ENCODE measurements at regions not wholly inside any gene's neighbourhood (a gene's known extent, or its start where the extent isn't known, plus 50 kb on each side); places are given as distances from the start of the nearest gene placed in this dataset.

GRCh38 chr16:51072591-51072990 is 78.5 kb downstream of the SALL1 start:
- Histone ChIP-seq H3K9ac (ENCODE audit: low read depth, low read length) (no peak overlapping the region), H3K4ac (ENCODE audit: low read depth, low read length) (no peak overlapping the region), H3K56ac (ENCODE audit: extremely low read depth, insufficient read depth, low read length) (no peak overlapping the region), H2BK120ac (ENCODE audit: low read depth, low read length) (no peak overlapping the region), H3K27ac (ENCODE audit: insufficient read depth, low read length) (no peak overlapping the region), H2AFZ (replicated peaks; ENCODE audit: low read length, poor library complexity) (no peak overlapping the region), H2AK9ac (replicated peaks; ENCODE audit: low read depth, low read length, poor library complexity) (no peak overlapping the region), H3K36me3 (ENCODE audit: control insufficient read depth, insufficient read depth, low read length) (no peaks in the 10 kb centered on the region), H3K14ac (replicated peaks; ENCODE audit: low read depth, low read length) (no peak overlapping the region), H4K8ac (ENCODE audit: low read depth in 2 of 2, low read length in 2 of 2) (no peak overlapping the region), H3K4me2 (ENCODE audit: low read depth, low read length) (no peak overlapping the region), H3K9me1 (ENCODE audit: insufficient read depth, low read length) (no peaks in the 10 kb centered on the region), H3K4me1 (ENCODE audit: control insufficient read depth, insufficient read depth, low read length) (no peaks in the 10 kb centered on the region), H2BK5ac (ENCODE audit: low read depth, low read length, poor library complexity, severe bottlenecking) (no peak overlapping the region), H3K9me3 (ENCODE audit: control insufficient read depth, insufficient read depth, low read length) (no peaks in the 10 kb centered on the region), H2BK15ac (ENCODE audit: low read depth, low read length) (no peak overlapping the region), H3K27me3 (ENCODE audit: control insufficient read depth, insufficient read depth, low read length) (no peaks in the 10 kb centered on the region), H3K18ac (ENCODE audit: low read depth, low read length) (no peak overlapping the region), H3K23ac (ENCODE audit: low read depth, low read length) (no peak overlapping the region), H4K5ac (ENCODE audit: low read depth, low read length) (no peak overlapping the region), H2AK5ac (ENCODE audit: low read depth, low read length) (no peak overlapping the region), H3K4me3 (ENCODE audit: insufficient read depth, low read depth, low read length) (no peak overlapping the region), H2BK20ac (ENCODE audit: low read depth, low read length) (no peak overlapping the region), H3K79me1 (ENCODE audit: low read depth in 1 of 2, low read length in 2 of 2) (no peaks in the 10 kb centered on the region), H4K20me1 (ENCODE audit: insufficient read depth, low read length) (no peaks in the 10 kb centered on the region), H4K91ac (ENCODE audit: insufficient read depth, low read depth, low read length) (no peak overlapping the region)
- no TSS peak for BruUV-seq (replicated peaks)
- no peak for ATAC-seq (ENCODE audit: low read depth)
- CTCF ChIA-PET, result no interaction called here
- in situ Hi-C loops (cut with MboI; ENCODE audit: low sequenced_read_pairs) (no loop called here), intact Hi-C loops (cut with micrococcal nuclease) (no loop called here), dilution Hi-C loops (cut with HindIII; ENCODE audit: low sequenced_read_pairs, unreplicated experiment) (no loop called here)
- POLR2A ChIA-PET (ENCODE audit: unreplicated experiment), result no interaction called here
- no peak for TF ChIP-seq RFX5 (IDR thresholded peaks at IDR 0.05; ENCODE audit: low read depth, low read length)
- no peak for TF ChIP-seq POLR2A (IDR thresholded peaks at IDR 0.05; ENCODE audit: low read depth, low read length)
- no peak for TF ChIP-seq RCOR1 (IDR thresholded peaks at IDR 0.05; ENCODE audit: insufficient replicate concordance, low read length)
- TF ChIP-seq CTCF (conservative IDR thresholded peaks at IDR 0.05; ENCODE audit: low read depth, low read length), result no peak
- TF ChIP-seq MXI1 (IDR thresholded peaks at IDR 0.05; ENCODE audit: borderline replicate concordance, low read depth, low read length), result no peak
- TF ChIP-seq NFE2L2 (IDR thresholded peaks at IDR 0.05; ENCODE audit: low read depth, low read length), result no peak
- no CpG with 5 or more reads among the region's 4 CpGs for WGBS, 2 experiments (ENCODE audit: extremely low coverage in 2 of 2, insufficient read length in 1 of 2)
- no peak for DNase-seq

Measured in IMR-90 (cell line).